Stimulated activated CD4-positive, alpha-beta T cell treated with anti-CD3 and anti-CD28 coated beads, Interleukin-4, amount 100 ng/mL, for 1 hour (primary cell): ENCODE measurements at regions not wholly inside any gene's neighbourhood (a gene's known extent, or its start where the extent isn't known, plus 50 kb on each side); places are given as distances from the start of the nearest gene placed in this dataset.
"Not testable (repeated sequence)": the region's sequence is repeated elsewhere in the genome, so short reads cannot be mapped to it uniquely, and the experiment has no call there.

Experiments used
- DNase-seq: peaks from one replicate; pipeline ENCODE4 v3.0.0-alpha.2; 2020

DNA sequence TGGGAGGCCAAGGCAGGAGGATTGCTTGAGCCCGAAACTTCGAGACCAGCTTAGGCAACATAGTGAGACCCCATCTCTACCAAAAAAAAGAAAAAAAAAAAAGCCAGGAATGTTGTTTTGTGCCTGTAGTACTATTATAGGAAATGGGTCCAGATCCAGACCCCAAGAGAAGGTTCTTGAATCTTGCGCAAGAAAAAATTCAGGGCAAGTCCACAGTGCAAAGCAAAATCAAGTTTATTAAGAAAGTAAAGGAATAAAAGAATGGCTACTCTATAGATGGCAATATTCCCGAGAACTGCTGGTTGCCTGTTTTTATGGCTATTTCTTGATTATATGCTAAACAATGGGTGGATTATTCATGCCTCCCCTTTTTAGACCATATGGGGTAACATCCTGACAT is 51.2 kb upstream of the RDX start:
- DNase-seq = no peak

DNA sequence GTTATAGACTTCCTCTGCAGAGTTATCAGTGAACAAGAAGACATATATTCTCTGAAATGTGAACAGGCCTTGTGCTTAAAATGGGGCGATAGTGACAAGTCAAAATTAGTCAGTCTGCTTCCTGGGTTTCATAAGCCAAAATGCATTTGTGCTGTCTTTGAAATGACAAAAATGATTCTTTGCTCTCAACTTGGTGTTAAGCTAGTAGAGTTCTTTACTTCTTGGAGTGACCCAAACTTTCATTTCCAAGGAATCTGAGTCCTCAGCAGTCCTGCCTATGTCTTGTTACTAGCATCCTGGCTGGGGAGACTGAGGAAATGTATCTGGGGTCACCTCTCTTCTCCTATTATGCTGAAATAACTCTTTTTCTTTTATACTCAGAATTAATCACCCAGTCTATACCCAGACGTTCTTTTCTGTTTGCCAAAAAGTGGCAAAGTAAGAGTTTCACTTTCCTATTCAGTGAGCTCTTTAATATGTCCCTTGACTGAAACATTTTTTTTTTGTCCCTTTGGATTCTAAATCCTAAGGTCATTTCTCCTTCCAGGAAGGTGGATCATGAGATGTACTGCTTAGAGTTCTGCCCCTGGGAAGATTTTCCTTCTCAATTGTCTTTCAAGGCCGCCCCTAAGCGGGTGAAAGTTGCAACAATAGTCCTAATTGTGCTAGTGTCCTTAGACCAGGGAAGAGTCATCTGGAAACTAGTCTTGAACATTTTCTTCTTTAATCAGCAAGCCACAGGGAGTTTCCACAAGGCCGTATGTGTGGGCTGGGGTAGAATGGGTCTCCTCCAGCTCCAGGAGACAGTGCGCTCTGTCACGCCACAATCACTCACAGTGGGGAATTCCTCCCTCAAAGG is 53.0 kb upstream of the RDX start:
- peak; percentile 72 for DNase-seq

DNA sequence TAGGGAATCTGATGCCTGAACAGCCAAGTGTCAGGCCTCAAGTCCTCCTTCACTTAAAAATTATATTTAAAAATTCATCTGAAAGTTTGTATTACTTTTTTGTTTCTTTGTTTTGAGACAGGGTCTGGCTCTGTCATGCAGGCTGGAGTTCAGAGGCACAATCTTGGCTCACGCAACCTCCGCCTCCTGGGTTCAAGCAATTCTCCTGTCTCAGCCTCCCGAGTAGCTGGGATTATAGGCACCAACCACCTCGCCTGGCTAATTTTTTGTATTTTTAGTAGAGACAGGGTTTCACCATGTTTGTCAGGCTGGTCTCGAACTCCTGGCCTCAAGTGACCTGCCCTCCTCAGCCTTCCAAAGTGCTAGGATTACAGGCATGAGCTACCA is 53.6 kb upstream of the RDX start:
- DNase-seq = not testable (repeated sequence)

DNA sequence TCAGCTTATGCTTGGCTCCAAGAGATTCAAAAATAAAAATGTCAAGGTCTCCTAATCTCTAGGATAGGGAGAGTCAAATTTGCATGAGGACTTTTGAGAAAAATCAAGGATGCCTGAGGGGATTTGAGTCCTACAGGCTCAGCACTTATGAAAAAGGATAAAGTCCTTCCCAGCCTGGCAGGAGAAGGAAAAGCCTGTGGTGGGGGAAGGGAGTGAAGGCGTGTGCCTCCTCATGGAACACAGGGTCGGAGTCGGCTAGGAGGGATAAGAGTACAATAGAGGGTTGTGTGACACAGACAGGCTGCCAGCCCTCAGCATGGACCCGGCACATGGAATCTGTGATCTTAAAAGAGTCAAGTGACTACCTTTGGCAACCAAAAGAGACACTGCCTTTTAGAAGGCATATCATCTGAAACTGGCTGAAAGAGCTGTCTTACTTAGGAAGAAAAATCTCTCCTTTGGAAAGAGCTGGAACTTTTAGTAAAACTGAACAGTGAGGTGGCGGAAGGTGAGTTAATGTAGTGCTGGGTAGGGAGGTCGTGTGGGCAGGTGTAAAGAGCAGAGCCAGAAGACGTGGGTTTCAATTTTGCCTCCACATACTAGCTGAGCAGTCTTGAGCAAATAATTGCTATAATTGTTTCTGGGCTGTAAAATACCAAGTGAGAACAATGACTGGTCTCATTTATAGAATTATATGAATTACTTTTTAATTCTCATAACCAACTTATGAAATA is 58.8 kb upstream of the RDX start:
- DNase-seq = no peak

DNA sequence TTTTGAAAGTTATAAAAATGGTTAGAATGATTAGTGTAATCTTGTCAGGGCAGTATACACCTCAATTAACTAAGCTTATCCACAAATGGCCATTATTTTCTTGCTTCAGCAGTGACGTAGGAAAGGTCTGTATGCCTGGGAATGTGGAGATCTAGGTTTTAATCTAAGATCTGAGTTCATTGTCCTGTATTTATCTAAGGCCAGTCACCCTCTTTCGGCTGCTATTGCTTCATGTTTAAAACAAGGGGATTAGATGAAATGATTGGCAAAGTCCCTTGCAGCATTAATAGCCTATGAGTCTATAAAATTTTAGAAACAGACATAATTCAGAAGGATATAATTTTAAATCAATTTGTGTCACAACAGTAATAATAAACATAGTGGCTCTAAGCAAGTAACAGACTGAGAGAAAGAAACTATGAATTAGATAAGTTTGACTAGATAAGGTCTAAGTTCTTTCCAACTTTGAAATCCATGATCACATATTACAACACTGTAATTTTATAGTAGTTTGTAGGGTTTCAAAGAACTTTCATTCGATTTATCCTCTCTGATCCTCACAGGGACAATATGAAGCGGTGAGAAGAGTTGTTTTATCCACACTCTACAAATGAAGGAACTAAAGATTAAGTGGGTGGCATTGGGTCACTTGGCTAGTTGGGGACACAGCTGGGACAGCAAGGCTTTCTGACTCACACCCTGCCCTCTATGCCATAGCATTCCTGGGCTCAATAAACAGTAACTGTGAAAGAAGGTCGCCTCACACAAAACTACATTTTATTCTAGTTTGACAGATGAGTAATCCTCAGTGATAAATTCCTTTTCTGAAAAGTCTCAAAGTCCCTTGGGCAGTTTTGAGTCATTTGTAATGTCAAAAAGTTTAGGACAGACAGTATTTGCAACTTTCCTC is 60.6 kb upstream of the RDX start:
- DNase-seq = no peak

DNA sequence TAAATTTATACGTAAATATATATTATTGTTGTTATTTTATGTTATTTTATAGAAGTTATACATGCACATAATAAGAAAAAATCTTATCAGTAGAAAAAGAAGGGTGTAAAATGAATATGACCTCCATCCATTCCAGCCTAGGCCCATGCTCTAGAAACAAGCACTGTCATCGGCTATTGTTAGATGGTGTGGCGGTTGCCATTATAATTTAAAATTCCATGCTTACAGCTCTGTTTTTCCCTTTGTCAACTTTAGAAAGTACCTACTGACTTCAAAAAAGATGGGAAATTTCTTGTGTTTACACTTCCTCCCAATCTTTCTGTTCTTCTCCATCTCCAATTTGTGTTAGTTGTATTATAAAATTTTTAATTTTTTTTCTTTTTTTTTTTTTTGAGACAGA is 61.9 kb upstream of the RDX start:
- no peak for DNase-seq

DNA sequence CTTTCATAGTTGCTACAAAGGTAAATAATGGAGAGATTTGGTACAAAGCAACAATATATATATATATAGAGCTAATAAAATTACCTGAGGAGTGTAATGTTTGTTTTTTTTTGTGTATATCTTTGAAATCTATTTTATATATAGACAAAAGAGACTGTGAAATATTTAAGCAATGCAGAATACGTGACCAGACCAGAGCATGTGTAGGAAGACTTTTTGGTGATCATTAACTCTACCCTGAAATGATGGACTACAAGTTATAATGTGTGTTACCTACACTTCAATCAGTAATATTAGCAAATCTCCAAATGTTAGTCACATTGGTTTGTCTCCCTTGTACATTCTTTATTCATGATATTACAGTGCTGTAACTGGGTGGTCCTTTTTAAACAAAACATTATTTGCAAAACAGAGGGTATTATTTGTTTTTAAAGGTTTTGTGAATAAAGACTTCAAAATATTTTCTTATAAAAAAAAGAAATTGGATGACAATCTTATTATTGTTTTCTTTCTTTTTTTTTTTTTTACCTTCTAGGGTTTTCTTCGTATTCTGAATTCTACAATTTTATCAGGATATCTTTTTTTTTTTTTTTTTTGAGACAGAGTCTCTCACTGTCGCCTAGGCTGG is 64.5 kb upstream of the RDX start:
- DNase-seq = not testable (repeated sequence)

DNA sequence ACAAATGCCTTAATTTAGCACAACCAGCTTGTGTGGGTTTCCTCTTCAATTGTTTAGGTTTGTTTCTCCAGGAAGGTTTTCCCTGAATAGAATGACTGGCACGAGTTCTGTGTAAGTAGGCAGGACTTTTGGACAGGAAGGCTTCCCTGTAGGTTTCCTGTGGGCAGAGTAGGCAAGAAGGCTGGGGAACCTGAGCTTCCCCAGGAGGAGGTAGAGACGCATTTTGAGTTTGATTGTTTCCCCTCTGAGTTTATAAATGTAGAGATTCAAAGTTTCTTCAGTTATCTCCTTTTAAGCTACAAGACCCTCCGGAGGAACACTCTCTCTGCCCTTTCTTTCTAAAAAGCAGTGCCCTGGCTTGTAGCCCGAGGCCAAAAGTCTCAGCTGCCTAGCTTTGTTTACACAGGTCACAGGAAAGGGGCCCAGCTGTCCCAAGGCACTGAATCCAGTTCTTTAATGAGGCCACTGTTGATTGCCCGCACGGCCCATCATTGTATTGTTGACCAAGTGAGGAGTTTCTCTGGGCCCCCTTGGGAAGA is 66.6 kb upstream of the RDX start:
- no peak for DNase-seq

DNA sequence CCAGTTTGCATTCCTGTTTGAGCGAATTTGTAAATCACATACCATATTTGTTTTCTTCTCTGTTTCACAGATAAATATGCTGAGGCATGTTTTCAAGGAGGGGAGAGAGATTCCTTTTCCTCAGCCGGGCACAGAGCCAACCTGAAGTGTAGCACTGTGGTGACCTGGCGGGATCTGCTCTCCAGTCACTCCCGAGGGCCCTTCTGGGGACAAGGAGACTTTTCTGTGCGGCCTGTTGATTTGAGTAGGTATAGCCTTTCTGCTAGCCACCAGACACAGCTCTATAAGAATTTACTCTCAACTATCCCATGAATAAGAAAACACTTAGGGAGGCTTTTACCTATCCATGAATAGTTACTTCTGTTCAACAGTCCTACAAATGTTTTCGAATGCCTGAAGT is 63.5 kb upstream of the FDX1 start:
- no peak for DNase-seq

DNA sequence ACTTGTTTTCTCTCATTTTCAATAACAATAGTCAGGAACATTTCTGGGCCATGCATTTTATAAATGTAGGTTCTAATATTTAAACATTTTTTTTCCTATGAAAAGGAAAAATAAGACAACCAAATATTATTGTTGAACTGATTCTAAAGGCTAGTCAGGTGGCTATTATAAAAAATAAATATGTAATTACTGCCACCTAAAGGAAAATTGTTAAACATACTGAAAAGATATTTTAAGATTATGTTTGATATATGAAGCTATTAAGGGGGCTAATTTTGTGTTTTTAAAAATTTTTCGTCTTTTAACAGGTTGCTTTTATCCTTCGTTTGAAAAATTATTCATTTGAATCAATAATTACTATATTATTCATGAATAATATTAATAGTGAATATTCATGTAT is 62.2 kb upstream of the FDX1 start:
- no peak for DNase-seq

DNA sequence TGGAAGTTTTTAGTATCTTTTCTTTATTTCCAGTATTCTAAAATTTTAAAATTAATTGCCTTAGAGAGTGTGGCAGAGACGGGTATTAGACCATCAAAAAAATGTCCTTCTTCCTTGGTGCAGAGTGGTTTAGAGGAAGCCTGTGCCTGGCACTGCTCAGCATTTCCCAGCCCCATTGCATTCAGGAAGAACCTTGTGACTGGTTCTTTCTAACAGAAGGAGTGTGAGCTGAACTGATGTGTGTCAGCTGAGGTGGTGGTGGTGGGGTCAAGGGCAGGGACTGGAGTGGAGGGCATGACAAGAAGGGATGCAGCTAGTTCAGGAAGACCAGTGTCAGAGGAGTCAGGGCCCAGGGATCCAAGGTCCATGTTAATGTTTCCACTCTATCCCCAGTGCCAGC is 58.7 kb upstream of the FDX1 start:
- no peak for DNase-seq

DNA sequence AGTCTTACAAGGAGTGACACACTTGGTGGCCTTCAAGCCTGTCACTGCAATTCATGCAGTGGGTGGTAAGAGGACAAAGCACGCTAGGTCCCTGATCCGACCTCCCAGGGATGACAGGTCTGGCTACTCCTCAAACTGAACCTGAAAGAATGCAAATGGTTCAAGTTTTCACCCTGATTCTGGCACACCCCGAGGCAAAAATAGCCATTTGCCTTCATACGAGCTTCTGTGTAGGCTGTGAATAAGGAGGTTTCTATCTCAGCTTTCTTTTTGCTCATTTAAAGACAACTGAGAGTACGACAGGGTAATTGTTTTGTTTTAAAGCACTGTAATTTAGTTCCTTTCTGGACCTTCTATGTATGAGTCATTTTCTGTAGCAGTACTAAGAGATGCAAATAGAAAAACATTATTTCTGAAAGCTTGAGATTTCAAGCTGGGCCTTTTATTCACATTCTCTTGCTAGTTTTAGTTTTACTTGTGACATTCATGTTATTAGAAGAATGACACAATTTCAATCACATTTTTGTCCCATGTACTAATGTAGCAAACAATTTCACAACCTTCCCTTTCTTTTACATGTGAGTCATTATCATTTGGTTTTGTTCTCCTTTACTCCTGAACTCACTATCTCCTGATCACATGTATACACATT is 56.6 kb upstream of the FDX1 start:
- DNase-seq = no peak

DNA sequence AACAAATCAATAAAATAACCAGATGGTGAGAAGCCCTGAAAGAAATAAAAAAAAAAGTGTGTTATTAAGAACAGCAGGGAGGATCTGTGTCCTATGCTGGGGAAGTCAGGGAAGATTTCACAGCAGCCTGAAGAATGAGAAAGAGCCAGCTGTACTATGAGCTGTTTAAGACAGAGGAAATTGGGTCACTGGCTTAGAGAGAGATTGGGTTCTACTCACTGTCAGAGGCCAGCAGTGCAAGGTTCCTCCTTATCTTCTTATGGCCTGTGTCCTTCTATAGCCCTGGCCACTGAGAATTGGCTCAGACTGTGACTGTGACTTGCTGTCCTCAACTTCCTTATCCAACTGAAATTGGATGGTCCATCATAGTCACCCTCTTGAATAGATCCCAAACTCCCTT is 54.8 kb upstream of the FDX1 start:
- DNase-seq = no peak

DNA sequence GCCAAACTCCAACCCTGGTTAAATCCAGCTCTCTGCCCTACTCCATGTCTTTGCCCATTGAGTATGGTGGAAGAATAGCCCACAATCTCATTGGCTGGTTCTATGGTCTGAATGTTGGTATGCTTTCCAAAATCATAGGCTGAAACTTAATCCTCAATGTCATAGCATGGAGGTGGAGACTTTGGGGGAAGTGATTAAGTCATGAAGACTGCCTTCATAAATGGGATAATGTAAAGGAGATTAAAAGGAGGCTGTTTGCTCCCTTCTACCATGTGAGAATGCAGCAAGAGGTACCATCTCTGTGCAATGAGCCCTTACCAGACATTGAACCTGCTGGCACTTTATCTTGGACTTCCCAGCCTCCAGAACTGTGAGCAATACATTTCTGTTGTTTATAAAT is 54.4 kb upstream of the FDX1 start:
- no peak for DNase-seq

DNA sequence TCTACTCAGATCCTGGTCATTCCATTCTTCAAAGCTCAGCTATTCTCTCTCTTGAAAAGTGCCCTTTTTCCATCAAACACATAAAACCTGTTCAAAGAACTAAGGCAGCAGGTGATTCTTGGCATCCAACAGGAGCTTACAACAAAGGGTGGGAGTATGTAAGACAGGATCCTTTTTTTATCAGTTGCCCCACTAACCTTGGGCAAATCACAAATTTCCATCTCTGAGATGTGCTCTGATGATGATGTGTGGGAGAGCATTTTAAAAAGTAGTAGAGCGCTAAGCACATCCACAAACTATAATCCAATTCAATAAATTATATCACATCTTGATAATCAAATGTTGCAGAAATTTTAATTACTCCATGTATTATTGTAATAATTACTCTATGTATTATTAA is 53.7 kb upstream of the FDX1 start:
- no peak for DNase-seq

DNA sequence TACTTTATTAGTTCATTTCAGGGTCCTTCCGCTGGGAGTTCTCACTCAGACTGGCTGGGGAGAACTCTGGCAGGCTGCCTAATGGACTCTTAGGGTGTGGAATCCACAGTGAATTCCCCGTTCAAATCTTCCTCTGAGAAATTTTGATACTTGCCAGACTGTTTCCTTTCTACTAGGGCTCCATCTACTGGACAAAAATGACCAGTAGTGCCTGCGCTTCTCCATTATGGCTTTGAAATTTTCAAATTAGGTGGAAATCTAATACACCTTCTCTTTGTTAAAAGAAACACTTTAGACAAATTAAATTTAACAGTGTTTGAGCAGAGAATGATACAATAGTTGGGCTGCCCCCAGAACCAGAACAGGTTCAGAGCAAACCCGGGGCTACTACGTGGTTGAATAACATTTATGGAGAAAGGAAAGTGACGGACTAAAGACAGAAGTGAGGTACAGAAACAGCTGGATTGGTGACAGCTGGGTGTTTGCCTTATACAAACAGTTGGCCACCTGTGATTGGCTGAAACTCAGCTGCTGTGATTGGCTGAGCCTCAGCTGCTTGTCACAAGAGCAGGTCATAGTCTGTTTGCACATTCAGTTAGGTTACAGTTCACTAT is 52.9 kb upstream of the FDX1 start:
- DNase-seq = no peak

DNA sequence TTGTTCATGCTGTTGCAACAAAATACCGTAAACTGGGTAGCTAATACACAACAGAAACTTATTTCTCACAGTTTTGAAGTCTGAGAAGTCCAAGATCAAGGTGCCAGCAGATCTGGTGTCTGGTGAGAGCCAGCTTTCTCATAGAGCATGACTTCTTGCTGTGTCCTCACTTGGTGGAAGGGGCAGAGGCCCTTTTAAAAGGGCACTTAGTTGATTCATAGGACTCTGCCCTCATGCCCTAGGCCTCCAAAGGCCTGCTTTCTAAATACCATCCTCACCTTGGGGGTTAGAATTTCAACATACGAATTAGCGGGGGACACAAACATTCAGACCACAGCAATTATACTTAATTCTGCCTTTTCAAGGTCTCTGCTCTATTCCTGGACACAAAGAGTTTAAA is 52.3 kb upstream of the FDX1 start:
- DNase-seq = no peak

DNA sequence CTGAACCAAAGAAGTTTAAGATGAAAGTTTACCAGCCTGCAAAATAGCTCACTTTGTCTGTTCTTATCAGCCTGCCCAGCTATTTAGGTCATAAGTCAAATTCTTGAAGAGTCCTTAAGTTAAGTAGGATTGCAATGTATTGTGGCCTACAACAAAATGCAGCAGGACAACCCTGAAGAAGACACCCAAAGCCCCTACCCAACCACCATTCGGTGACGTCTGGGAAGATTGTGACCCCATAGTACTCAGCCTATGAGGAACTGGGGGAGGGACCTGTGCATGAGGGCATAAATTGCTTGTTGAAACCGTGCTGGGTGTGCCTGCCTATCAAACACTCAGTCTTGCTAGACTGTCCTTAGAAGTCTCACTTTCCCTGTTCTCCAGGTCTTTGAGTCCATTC is 50.5 kb upstream of the FDX1 start:
- no peak for DNase-seq

DNA sequence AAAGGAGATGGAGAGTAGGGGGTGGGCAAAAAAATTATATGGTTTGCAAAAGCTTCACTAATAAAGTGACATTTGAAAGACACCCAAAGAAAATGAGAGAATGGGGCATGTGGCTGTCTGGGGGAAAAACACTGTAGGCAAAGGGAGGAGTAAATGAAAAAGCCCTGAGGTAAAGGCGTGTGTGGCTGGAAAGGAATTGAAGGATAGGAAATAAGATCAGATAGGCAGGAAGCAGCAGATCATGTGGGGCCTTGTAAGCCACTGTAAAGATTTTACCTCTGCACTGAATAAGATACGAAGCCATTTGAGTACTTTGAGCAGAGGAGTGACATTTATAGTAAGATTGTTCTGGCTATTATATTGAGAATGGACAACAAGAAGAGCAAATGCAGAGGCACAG is 49.8 kb upstream of the FDX1 start:
- DNase-seq = no peak
